IPS-18c (cell line): ENCODE measurements at regions not wholly inside any gene's neighbourhood (a gene's known extent, or its start where the extent isn't known, plus 50 kb on each side); places are given as distances from the start of the nearest gene placed in this dataset.
A peak's percentile ranks its signal among the peaks of the same experiment; 100 is the strongest.

Experiments
- H3K4me3 ChIP-seq: 2 replicates; pipeline ENCODE4 v1.7.0; 2013; ENCODE audit warnings: low read depth, mild to moderate bottlenecking, low read length, moderate library complexity; ENCODE audit not compliant: insufficient read depth
- H3K9me3 ChIP-seq: one replicate; pipeline ENCODE4 v1.6.1; 2013; ENCODE audit warnings: mild to moderate bottlenecking, low read length, moderate library complexity; ENCODE audit not compliant: control insufficient read depth, insufficient read depth

GRCh38 chr6:106035655-106036054 is 50.5 kb upstream of the PRDM1 start:
- Histone ChIP-seq H3K9me3 (no peaks in the 10 kb centered on the region), H3K4me3 (no peak overlapping the region)

GRCh38 chr6:106033806-106034205 is 52.3 kb upstream of the PRDM1 start:
- no peaks in the 10 kb centered on the region for H3K9me3 ChIP-seq

GRCh38 chr6:106027758-106028157 is 58.4 kb upstream of the PRDM1 start:
- H3K4me3 ChIP-seq: no peak overlapping the region

More at GRCh38 chr6:106033806-106034205, 52.3 kb upstream of the PRDM1 start:
- H3K4me3 ChIP-seq: no peak overlapping the region

GRCh38 chr6:106026748-106027715 is 59.1 kb upstream of the PRDM1 start:
- H3K4me3 ChIP-seq: no peak overlapping the region
- H3K9me3 ChIP-seq: no peaks in the 10 kb centered on the region

More at GRCh38 chr6:106027758-106028157, 58.4 kb upstream of the PRDM1 start:
- H3K9me3 ChIP-seq: no peaks in the 10 kb centered on the region

- no peaks in the 10 kb centered on the region for H3K9me3 ChIP-seq
- no peak overlapping the region for H3K4me3 ChIP-seq
Measured at GRCh38 chr6:106025655-106026054, 60.5 kb upstream of the PRDM1 start.

GRCh38 chr6:106022801-106023200 is 63.3 kb upstream of the PRDM1 start:
- H3K4me3 ChIP-seq: no peak overlapping the region
- H3K9me3 ChIP-seq: no peaks in the 10 kb centered on the region

GRCh38 chr6:106017454-106017853 is 68.7 kb upstream of the PRDM1 start:
- Histone ChIP-seq H3K4me3 (no peak overlapping the region), H3K9me3 (no peaks in the 10 kb centered on the region)

GRCh38 chr6:106014955-106015354 is 71.2 kb upstream of the PRDM1 start:
- Histone ChIP-seq H3K9me3 (no peaks in the 10 kb centered on the region), H3K4me3 (no peak overlapping the region)

GRCh38 chr6:106011476-106011875 is 74.7 kb upstream of the PRDM1 start:
- H3K4me3 ChIP-seq: no peak overlapping the region
- no peaks in the 10 kb centered on the region for H3K9me3 ChIP-seq

GRCh38 chr6:106005954-106006353 is 80.2 kb upstream of the PRDM1 start:
- H3K4me3 ChIP-seq: no peak overlapping the region

GRCh38 chr6:106005013-106005412 is 81.1 kb upstream of the PRDM1 start:
- H3K9me3 ChIP-seq: no peaks in the 10 kb centered on the region
- no peak overlapping the region for H3K4me3 ChIP-seq

More at GRCh38 chr6:106005954-106006353, 80.2 kb upstream of the PRDM1 start:
- no peaks in the 10 kb centered on the region for H3K9me3 ChIP-seq

GRCh38 chr6:106003268-106003987 is 82.7 kb upstream of the PRDM1 start:
- no peak overlapping the region for H3K4me3 ChIP-seq
- H3K9me3 ChIP-seq: no peaks in the 10 kb centered on the region

GRCh38 chr6:106002005-106002404 is 84.1 kb upstream of the PRDM1 start:
- no peak overlapping the region for H3K4me3 ChIP-seq
- H3K9me3 ChIP-seq: no peaks in the 10 kb centered on the region

GRCh38 chr6:106000935-106001334 is 85.2 kb upstream of the PRDM1 start:
- Histone ChIP-seq H3K9me3 (no peaks in the 10 kb centered on the region), H3K4me3 (no peak overlapping the region)

- H3K9me3 ChIP-seq: no peaks in the 10 kb centered on the region
- H3K4me3 ChIP-seq: no peak overlapping the region
Measured at GRCh38 chr6:105997482-105997881, 88.7 kb upstream of the PRDM1 start.

GRCh38 chr6:105995391-105995865 is 90.7 kb upstream of the PRDM1 start:
- peak overlapping the region; percentile 71; the same call in 1 of the 2 replicates for H3K4me3 ChIP-seq
- no peaks in the 10 kb centered on the region for H3K9me3 ChIP-seq

- H3K4me3 ChIP-seq: peak overlapping the region; percentile 71
- no peaks in the 10 kb centered on the region for H3K9me3 ChIP-seq
Measured at GRCh38 chr6:105994591-105995390, 91.3 kb upstream of the PRDM1 start.
